ENCODE measurements at regions not wholly inside any gene's neighbourhood (a gene's known extent, or its start where the extent isn't known, plus 50 kb on each side); places are given as distances from the start of the nearest gene placed in this dataset.

DNA sequence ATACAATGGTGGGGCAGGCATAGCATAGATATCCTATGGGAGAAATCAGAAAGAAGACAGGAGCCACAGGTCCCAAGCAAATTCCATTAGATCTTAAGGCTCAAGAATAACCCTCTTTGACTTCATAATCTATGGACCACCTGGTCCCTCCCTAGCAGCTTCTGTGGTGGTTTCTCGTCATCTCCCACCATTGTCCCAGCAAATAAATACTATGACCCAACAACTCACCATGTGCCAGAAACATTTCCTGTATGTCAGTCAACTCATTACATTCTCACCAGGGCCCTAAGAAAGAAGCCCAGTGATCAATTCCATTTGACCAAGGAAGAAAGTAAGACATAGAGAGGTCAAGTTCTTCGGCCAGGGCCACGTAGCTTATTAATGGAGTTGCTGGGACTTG, 646.2 kb downstream of the VRK1 start:
- DNase-seq (ENCODE audit: low read depth) = no peak

DNA sequence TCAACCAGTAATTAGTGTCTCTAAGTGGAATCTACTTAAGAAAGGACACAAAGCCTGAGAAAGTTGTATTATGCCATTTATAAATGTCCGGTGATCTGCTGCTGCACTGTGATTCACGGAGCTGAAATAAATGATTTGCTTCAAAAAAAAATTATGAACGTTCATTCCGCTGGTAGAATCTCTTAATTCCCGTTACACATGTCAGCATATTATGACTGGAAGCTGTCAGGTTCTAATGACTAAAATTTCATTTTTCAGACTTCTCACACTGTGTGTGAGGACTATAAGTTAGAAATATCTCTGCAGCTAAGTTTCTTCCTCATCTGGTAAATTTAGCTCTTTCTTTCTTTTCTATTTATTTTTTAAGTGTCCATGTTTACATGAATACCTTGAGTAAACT, 647.1 kb downstream of the VRK1 start:
- DNase-seq (ENCODE audit: low read depth) = no peak

DNA sequence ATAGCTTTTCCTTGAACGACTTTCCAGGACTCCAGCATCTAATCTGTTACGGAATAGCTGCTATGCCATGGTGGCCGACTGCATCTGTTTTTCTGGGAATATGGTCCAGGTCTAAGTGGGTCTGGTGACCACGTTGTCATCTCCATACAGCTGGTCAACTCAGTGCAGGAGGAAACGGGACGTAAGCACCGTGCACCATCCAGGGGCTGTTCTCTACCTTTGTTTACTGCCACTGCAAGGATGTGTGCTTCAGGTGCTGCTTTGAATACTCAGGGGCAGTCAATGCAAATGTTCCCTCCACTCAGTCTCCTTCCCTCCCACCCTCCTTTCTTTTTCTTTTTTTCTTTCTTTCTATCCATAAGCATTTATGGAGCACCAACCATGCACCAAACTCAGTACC, 648.2 kb downstream of the VRK1 start:
- DNase-seq (ENCODE audit: low read depth) = no peak

DNA sequence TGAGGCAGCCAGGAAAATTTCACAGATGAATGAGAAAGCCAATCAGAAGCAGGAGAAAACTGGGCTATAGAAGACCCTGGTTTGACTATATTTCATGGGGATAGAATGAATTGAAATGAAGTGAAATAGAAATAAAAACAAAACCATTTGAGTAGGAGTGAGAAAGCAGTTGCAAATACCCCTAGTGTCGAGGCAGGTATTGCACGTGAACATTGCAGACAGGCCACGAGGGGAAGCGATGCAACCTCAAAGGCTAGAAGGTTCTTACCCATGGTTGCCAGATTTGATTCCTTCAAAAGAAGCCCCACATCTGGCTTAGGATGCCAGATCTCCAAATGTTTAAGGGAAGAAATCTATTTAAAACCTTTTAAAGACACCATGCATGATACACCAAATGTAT, 648.9 kb downstream of the VRK1 start:
- no peak for DNase-seq (ENCODE audit: low read depth)

DNA sequence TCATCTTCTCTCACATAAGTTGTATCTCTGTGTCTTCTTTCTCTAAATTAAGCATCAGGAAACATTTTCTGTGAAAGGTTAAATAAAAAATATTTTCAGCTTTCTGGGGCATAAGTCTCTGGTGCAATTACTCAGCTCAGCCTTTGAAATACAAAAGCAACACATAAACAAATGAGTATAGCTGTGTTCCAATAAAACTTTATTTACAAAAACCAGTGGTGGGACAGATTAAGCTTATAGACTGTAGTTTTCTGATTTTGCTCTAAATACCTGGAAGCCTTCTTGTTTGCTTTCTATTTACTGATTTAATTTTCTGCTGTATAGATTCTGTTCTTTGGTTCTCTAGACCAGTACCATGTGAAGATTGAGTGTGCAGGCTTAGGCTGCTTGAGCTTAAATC, 655.1 kb downstream of the VRK1 start:
- no peak for DNase-seq (ENCODE audit: low read depth)

DNA sequence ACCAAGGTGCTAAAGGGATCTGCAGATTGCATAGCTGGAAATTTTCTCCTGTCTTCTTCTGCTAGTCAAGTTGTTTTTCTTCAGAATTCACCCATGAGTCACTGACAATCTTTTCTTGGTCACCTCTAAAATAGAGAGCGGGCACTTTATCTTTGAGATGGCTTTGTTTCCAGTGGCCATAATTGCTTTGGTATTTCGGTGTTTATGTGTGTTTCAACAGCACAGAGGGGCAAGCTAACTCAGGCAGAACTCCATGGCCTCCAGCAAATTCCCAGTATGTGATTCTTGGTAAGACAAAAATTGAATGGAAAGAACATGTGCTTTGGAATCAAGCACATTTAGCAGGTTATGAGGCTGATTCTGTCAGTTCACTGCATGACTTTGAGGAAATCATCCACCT, 656.8 kb downstream of the VRK1 start:
- no peak for DNase-seq (ENCODE audit: low read depth)

DNA sequence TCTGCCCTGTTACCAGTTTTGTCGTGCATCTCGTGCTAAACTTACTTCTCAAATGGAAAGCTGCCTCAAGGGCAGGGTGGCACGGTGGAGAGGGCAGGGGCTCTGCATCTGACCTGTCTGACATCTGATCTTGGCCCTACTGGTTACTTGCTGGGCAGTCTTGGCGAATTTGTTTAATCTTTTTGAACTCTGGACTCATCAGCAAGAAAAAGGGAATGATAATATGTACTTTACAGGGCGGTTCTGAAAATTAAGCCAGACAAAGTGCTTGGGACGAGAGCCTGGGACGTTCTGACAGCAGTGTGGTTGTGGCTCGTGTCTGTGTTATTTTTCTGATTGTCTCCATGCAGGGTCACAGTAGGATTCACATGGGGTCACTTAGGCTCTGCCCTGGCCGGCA, 659.3 kb downstream of the VRK1 start:
- DNase-seq (ENCODE audit: low read depth) = no peak

DNA sequence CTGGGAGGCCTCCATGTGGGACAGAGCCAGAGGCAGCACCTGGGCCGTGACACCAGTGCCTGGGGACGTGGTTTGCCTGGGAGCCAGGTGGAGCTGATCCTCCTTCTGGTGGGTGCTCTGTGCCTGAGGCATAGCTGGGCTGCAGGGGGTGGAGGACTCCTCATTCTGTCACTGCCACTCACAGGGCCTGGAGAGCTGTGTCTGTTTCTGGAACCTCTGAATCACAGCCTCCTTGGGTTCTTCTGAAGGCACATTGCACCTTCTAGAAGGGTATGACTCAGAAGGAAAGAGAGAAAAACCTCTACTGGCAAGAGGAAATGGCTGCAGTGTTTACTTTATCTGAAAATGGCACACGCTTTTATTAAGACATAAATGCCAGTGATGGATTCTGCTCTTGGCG, 659.8 kb downstream of the VRK1 start:
- no peak for DNase-seq (ENCODE audit: low read depth)

DNA sequence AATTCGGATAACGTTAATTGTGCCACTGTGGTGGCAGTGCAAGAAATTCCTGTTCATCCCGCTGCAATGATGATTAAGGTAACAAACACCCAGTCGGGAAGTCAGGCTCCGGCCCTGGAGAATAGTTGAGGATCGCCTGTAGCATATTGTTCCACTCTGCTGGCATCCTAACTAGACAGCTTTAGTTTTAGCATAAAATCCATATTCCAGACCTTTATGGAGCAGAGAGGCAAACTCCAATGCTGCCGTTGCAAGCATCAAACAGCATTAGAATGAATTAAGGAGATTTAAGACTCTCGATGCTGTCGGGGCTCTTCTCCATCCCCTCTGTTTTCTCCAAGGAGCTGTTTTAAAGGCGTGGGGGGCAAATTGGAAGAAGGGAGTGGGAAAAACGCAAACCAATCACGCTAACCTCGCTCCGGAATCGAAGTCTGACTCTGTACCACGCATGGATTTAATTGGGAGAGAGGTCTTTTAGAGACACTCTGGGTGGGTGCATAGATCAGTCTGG, 660.4 kb downstream of the VRK1 start:
- no peak for DNase-seq (ENCODE audit: low read depth)

DNA sequence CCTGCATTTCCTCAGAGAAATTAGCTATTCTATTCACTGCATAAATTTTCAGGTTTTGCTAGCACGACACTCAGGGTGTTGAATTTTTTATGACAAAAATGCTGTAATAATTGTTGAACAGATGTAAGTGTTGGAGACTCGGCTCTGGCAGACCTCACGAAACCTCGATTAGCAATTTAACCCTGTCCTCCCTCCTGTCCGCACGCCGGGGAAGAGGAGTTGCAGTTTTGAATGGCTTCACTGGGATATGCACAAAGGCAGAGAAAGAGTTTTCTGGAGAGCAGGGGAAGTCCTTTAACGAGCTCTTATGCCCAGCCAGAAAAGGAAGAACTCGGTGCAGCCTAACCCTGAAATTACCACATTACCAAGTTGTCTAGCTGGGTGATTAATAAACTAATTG, 661.1 kb downstream of the VRK1 start:
- DNase-seq (ENCODE audit: low read depth) = no peak

DNA sequence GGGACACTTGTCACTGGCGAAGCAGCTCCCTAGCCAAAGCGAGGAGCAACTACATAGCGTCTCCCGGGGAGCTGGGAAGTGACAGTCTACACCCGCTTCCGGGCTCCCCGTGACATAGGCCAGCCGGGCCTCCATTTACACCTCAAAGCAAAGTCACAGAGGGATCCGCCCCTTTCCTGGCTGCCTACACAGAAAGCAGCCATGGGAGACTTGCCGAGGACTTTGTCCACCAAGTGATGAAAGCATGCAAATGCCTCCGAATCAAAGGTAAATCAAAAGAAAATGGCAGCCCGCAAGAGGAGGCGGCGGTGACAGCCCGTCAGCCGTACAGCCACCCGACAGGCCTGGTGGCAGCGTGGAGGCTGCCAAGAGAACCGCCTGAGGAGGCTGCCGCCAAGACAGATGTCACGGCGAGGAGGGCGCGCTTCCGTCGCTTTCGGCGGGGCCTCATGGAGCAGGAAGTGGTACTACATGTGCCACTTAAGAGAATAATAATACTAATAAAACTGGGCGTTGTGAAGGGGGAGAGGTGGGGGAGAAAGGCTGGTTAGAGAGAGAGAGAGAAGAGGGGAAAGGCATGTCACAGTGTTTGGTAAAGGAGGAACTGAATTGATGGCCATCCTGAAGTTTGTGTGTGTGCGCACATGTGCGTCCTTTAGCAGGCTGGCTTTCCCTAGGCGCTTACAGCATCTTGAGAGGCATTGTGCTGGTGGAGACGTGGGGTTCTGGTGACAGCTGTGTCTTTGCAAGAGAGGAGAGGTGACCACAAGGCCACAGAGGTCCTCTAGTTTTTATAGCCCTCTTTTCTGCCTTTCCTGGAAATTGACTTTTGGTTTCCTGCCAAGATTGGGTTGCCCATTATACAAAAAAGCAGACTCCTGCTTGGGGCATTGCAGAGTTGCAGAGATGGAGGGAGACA, 661.7 kb downstream of the VRK1 start:
- DNase-seq (ENCODE audit: low read depth) = no peak

DNA sequence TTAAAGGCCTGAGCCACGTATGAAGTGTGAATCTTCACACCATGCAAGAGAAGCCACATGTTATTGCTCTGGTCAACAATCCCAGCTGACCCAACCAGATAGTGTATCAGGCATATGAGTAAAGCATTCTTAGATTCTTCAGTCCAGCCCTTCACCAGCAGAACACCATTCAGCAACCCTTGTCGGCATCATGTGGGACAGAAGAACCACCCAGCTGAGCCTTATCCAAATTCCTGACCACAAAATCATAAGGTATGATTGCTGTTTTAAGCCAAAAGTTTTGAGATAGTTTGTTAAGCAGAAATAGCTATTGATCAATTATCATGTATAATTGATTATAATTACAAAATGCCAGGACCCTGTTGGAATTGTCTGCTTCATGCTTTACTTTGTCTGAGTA, 664.9 kb downstream of the VRK1 start:
- no peak for DNase-seq (ENCODE audit: low read depth)

DNA sequence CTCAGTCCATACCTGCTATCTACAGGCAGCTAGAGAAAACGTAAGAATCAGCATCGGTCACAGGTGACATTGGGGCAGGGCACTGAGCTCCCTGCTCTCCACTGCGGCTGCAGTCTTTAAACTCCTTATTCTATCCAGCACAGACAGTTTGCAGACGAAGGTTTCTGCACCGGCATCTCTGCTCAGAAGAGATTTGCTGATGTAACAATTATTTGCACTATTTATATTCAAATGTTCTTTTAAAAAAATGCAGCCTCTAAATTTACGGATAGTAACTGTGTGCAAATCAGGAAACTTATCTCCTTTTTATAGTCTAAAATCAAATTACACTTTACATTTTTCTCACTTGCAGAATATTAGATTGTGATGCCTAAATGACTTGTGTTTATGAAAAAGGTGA, 671.0 kb downstream of the VRK1 start:
- no peak for DNase-seq (ENCODE audit: low read depth)

DNA sequence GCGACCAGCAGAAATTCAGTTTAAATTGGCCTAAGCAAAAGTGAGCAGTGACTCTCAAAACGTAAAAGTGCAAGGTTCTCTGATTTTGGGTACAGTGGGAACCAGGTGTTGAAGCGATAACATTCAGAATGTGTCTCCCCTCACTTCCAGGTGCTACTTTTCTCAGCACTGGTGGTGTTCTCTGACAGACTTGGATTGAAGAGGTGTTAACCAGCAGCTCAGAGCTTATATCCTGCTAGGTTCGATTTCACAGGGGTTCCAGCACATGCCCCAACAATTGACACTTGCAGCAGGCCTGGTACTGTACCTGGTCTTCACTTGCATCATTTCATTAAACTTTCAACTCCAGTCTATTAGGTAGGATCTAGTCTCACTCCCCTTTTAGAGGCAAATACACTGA, 680.2 kb downstream of the VRK1 start:
- DNase-seq (ENCODE audit: low read depth) = no peak

DNA sequence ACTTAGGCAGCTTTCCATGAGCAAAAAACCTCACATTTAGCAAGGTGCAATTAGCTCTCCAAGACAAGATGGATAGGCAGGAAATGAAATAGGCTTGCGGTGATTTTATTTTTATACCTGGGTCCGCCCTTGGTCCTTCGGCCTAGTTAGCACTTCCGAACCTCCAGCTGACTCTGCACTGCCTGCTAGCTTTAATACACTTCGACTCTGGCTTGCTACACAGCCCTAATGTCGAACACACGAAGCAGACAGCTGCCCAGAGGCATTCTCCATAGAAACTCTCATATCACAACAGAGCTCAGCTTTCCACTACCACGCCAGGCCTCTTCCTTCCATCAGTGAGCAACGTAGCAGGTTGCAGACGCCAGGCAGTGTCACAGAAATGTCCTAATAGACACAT, 688.0 kb downstream of the VRK1 start:
- DNase-seq (ENCODE audit: low read depth) = no peak

DNA sequence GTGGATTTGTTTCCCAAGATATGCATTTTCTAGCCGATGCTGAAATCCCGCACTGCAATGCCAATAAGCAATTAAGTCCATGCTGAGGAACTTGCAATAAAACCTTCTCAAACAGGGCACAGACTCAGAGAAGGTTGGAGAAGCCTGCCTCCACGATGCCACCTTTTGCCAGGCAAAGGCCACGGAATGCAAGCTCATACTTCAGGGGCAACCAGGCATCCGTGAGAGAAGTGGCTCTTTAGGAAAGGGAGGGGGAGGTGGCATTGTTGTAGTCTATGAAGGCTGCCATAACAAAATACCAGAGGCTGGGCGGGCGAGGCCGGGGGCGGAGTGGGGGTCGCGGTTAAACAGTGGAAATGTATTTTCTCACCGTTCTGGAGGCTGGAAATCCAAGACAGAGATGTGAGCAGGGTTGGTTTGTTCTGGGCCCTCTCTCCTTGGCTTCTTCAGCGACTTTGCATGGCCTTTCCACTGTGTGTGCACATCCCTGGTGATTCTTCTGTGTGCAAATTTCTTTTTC, 689.5 kb downstream of the VRK1 start:
- DNase-seq (ENCODE audit: low read depth) = no peak

DNA sequence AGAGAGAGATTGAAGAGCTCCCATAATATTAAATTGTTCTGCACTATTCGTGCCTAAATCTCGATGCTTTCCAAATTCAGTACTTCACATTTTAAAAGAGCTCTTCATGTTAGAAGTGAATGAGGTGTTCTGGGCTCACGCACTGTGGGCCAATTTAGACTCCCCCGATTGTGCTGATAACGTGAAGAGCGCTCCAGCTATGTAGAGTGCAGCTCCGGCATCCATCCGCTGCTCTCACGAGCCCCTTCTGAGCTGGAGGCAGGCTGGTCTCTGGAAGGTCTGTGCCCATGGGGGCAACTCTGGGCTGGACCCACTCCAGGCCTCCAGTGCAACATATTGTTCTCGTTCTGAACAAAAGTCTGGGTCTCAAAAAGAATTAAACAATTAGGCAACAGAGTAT, 692.6 kb downstream of the VRK1 start:
- no peak for DNase-seq (ENCODE audit: low read depth)

DNA sequence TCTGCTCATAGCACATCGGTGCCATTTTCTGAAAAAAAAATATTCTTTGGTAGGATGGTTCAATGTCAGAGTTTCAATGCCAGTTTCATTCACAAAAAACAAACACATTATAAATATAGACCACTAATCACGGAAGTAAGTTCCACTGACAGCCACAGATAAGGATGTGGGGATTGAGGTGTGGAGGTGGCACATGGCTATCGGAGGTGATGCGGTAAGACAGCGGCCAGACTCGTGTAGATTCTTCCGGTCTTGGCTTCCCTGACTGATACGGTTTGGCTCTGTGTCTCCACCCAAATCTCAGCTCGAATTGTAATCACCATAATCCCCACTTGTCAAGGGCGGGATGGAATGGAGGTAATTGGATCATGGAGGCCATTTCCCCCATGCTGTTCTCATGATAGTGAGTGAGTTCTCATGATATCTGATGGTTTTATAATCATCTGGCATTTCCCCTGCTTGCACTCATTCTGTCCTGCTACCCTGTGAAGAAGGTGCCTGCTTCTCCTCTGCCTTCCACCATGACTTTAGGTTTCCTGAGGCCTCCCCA, 693.4 kb downstream of the VRK1 start:
- DNase-seq (ENCODE audit: low read depth) = no peak

DNA sequence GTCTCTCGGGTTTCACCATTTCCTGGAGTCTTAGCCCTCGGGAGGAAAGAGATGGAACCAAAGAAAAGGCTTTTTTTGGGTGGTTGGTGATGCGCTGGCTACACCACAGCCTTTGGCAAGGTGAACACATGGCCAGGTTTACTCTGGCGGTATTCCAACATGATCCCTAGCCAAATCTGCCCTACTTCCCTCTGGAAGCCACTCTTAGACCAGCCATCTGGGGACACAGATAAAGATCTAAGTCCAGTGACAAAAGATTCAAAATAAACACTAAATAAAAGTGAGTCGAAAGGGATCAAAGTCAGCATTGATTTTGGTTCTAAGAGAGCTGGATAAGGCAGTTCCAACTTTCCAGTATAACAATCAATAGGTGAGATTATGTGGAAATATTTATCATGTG, 694.5 kb downstream of the VRK1 start:
- DNase-seq (ENCODE audit: low read depth) = no peak

DNA sequence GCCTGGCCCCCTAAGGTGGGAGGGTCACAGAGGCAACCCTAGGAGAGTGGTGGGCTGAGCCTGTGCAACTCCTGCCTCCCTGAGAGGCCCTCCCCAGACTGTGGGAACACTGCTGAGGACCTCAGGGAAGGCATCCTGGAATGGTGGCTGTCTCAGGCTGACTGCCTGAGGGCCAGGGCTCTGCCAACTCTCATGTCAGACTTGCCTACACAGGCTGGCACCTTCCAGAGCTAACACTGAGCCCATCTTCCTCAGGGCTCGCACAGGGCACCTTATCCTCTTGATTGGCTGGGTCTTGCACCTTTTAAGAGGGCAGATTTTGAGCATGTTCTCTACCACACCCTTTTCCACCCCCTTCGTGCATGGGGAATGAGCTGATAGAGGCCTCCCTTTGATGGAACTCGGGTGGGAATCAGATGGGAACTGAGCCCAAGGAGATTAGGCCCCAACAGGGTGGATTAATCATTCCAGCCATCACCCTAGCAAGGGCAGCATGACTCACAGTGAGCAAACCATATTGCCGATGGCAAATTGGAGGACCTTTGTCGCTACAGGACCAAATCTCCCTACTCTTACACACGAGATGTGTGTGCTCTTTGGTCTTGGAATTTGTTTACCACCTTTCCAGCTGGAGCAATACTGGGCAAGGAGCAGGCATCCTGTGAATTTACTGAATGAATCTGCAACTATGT, 702.8 kb downstream of the VRK1 start:
- DNase-seq (ENCODE audit: low read depth) = no peak

DNA sequence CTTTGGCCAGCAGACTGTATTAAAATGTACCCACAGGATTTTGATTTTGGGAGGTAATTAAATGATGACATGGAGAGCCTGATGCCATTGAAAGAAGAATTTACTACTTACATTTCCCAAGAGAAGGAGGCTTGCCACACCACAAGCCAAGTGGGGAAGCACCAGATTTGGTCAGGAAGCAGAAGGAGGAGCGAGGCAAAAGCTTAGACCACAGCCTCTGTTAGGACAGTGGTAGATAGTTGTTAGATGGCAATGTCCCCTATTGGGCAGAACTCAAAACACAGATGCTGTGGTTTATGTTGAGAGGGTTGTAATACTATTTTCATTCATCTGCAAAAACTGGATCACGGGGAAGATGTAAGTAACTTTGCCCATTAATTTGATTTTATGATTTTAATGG, 709.4 kb downstream of the VRK1 start:
- DNase-seq (ENCODE audit: low read depth) = no peak

DNA sequence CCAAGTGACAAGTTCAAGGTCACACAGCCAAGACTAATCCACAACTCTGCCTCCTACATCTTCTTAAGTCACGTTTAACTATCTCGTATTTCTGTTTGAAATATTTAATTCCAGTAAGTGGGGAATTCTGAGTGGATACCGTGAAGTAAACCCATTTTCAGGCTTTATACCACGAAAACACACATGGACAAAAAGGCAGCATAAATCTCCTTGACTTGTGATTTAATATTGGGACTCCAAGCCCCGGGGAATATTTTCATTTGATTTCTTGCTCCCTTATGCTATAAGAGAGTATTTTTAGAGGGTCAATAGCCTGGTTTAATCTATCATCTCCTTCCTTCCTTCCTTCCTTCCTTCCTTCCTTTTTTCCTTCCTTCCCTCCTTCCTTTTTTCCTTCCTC, 716.7 kb downstream of the VRK1 start:
- no peak for DNase-seq (ENCODE audit: low read depth)
